GM21737 (cell line): ENCODE measurements at regions not wholly inside any gene's neighbourhood (a gene's known extent, or its start where the extent isn't known, plus 50 kb on each side); places are given as distances from the start of the nearest gene placed in this dataset.
"Not testable (repeated sequence)": the region's sequence is repeated elsewhere in the genome, so short reads cannot be mapped to it uniquely, and the experiment has no call there.

Source experiments
- ATAC-seq: cut with Tn5 transposase; IDR thresholded peaks from one replicate; pipeline ENCODE4 v1.9.1; 2021; ENCODE audit warnings: mild to moderate bottlenecking, moderate library complexity; ENCODE audit not compliant: unreplicated experiment

DNA sequence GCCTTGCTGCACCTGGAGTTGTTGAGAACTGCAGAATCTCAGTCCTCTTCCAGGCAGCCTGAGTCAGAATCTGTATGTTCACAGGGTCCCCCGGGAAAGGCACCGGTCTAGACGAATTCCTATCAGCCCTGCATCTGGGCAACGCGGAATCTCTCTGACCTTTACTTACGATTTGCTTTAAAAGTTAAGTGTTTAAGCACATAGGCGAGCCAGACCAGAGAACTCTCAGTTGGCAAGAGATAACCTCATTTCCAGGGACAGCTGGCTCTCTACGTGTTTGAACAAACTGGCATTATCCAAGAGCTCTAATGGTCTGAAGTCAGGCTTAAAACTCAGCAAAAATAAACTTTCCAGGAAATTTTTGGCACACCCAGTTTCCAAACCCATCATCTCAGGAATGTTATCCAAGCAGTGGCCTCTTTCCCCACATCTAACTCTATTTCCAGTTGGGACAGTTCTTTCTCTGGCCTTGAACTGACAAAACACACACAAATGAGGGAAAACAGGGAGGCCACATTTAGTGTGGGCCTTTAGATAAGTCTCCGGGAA lies 53.4 kb downstream of the HES1 start:
- ATAC-seq: no peak

DNA sequence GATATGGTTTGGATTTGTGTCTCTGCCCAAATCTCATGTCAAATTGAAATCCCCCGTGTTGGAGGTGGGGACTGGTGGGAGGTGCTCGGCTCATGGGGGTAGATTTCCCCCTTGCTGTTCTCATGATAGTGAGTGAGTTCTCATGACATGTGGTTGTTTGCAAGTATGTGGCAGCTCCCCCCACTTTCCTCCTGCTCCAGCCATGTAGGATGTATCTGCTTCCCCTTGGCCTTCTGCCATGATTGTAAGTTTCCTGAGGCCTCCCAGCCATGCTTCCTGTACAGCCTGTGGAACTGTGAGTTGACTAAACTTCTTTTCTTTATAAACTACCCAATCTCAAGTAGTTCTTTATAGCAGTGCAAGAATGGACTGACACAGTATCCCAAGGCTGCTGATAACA lies 55.9 kb downstream of the HES1 start:
- not testable (repeated sequence) for ATAC-seq

DNA sequence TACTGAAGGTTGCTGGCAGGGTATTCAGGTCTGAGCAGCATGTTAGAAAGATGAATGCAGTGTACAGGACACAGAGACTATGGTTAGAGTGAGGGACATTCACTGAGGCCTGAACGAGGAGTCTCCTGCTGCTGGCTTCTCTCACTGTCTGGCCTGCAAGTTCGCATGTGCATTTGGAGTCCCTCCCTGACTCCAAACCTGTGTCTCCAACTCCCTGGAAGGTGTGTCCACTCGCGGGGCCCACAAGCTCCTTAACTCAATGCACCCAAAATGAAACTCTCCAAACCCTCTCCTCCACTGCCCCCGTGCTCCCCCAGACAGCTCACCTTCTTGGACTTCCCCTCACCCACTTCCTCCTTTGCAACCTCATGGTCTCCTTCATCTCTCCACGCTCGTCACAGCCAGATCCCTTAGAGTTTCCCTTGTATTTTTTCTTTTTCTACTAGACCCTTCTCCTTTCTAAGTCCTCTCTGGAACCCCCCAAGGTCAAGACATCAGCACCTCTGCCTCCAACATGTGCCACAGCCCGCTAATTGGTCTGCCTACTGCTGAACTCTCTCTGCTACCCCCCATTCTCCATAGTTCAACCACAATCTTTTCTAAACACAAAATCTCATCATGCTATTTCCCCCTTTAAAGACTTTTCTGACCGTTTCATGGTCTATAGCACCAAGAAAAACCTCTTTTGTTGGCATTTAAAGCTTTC lies 58.3 kb downstream of the HES1 start:
- no peak for ATAC-seq

DNA sequence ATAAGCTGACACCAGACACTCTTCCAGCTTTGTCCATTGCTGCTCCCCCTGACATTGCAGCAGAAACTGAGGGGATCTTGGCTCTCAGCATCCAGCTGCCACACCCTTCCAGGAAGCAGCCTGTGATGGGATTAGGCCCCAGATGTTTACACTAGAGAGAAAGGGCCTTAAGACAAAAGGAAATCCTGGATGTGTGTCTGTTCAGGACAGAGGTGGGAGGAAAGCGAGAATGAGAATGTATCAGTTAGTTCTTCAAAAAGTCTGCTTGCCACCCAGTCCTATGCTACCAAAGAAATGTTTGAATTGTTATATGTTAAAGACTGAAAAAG lies 58.8 kb downstream of the HES1 start:
- no peak for ATAC-seq

DNA sequence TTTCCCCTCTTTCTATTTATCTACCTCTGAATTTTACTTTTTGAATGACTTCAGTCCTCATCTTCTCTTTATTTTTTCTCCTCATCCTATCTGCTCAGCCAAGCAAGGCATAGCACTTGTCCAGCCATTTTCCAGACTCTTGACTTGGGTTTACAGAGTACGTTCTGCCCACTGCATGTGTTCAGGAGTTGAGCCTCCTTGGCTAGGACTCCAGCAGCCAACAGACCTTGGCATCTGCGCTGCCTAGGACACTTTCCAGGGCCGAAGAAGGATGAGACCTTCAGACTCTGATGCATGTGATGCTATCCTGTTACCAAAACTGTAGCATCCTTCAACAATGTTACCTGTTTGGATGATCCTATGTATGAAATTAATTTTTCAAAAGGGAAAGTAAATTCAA lies 59.7 kb downstream of the HES1 start:
- no peak for ATAC-seq

DNA sequence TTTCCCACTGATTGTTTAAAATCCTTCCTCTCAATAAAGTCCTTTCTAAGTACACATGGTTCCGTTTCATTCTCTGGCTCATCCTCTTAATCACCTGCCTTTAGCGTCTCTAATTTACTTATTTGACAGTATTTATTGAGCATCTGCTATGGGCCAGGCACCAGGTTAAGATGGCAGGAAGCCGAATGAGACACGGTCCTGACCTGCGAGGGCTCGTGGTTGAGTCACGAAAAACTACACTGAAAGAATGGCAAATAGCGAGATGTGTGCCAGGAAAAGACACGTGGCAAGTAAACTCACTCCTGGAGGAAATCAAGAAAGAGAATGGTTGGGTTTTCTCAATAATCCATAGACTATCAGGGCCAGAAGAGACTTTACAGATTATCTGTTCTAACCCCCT lies 60.9 kb downstream of the HES1 start:
- ATAC-seq: no peak

DNA sequence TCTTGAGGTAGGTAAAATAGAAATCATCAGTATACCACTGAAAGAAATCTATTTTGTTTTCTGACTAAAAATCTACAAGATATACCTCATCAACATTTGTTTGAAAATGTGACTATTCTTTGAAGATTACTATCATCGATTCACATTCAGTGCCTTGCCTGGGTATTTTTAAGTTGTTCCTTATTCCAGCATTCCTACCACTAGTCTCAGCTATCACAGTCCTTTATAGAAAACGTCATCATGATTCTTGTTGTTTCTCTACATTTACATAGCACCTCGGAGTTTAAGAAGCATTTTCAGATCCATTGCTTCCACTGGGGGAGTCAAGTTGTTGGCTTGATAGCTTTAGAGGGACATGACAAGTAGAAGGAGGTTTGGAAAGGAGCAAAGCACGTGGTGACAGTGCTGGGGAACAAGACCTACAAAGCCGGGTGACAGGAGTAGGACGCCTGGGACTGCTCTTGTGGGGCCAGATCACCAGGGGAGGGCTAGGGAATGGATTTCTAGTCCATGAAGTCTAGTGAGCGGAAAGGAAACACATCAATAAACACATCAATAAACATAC lies 61.5 kb downstream of the HES1 start:
- no peak for ATAC-seq

DNA sequence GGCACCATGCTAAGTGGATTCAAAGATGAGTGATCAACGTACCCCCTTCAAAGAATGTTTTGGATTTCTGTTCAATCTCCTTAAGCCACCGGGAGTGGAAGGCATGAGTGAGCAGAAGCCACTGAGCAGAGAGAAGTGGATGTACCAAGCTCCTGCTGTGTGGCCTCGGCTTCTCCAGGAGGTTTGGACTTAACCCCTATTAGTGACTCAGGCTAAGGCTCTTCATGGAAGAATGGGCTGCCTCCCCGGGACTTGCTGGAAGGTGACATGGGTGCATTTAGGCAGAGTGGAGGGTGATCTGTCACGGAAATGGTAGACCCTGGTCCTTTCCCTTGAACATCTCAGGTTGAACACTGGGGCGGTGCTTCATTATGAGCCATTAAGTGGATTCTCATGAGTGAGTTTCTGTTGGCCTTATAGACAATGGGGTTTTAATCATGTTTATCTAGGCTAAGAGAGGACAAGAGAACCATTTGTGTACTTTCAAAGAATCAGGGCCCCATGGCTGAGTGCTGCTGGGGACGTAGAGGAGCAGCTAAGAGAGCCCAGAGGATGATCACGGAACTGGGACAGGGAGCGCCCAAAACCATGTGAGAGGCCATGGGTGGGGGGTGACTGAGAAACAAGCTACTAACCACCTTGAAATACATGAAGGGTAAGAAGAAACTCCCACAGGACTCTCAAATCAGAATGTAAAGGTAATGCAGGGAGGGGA lies 62.2 kb downstream of the HES1 start:
- no peak for ATAC-seq

DNA sequence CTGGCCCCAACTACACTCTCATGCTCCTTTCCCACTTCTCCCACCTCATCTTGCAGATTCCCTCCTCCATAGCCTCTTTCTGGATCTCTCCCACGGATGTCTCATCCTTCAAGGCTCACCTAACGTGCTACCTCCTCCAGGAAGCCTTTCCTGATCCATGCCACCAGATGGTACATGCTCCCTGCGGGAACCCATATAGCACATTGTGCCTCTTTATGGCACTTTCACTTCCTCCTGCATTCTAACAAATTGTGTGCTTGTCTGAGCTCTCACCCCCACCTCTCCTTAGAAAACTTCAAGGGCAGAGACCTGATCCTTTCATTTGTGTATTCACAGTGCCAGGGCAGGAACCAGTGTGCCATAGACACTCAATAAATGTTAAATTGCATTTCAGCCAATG lies 63.0 kb downstream of the HES1 start:
- no peak for ATAC-seq

DNA sequence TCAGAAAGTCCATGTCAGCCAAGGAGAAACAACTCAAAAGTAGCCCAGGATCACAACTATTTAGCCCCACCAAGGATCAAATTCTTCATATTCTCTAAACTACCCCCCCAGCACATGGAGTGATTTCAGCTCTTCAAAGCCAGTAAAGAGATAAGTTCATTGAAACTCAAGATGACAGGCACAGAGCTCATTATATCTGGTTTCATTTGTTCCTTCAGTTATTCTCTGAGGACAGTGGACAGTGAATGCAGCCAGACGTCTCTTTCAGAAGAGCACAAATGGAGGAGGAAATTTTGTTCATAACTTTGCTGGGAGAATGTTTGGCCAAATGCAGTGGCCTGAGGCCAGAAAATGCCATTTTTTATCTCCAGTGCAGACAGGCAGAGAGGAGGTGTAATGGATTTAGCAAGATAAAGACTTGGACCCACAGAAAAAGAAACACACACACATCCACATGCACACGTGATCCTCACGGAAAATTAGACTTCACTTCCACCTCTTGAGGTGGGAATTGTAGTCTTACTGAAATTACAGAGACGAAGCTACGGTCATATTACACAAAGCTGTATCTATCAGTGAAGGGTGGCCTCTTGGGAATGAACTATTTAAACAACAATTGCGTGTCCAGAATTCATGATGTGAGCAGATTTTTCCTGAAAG lies 64.6 kb downstream of the HES1 start:
- ATAC-seq: no peak

DNA sequence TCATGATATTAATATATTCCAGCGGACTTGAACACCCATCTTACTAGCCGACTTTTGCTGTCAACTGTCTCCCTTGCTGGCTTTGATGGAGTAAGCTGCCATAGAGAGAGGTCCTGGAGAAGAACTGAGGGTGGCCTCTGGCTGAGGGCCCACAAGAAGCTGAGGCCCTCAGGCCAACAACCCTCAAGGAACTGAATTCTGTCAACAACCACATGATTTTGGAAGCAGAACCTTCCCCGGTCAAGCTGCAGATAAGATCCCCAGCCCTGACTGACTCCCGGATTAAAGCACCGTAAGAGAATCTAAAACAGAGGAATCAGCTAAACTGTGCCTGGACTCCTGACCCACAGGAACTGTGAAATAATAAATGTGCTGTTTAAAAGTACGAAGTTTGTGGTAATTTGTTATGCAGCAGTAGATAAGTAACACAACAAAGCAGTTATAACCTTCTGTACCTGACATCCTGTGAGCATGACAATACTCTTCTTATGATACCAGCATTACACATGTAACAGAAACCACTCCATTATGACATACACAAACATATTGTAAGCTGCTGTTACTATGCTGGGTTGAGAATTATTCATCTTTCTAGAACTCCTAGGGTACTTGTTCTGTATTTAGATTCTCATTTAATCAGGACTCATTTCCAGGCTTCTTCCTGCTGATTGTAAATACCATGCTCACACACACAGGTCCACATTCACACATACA lies 66.2 kb downstream of the HES1 start:
- no peak for ATAC-seq

DNA sequence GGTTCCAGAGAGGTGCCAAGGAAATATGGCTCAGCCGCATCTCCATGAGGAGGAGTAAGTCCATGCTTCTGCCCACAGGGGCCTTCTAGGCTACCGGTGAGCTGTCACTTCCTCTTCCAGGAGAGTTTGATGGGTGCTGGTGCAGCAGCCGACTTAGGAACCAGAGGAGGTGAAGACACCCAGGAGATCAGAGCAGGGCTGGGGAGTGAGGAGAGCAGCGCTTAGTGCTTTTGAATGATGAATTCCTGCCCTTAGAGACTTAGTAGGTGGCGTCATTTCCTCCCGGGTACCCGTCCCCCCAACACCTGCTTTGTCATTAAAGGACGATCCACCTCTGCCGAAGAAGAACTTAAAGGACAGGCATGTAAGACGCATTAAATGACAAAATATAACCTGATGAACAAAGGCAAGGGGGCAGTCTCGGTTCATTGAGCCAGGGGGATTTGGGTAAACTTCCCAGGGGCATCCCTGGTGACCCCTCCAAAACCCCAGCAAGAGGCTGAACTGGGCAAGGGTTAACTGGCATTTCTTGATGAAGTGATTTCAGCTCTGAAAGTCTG lies 67.6 kb downstream of the HES1 start:
- ATAC-seq: peak; percentile 28

DNA sequence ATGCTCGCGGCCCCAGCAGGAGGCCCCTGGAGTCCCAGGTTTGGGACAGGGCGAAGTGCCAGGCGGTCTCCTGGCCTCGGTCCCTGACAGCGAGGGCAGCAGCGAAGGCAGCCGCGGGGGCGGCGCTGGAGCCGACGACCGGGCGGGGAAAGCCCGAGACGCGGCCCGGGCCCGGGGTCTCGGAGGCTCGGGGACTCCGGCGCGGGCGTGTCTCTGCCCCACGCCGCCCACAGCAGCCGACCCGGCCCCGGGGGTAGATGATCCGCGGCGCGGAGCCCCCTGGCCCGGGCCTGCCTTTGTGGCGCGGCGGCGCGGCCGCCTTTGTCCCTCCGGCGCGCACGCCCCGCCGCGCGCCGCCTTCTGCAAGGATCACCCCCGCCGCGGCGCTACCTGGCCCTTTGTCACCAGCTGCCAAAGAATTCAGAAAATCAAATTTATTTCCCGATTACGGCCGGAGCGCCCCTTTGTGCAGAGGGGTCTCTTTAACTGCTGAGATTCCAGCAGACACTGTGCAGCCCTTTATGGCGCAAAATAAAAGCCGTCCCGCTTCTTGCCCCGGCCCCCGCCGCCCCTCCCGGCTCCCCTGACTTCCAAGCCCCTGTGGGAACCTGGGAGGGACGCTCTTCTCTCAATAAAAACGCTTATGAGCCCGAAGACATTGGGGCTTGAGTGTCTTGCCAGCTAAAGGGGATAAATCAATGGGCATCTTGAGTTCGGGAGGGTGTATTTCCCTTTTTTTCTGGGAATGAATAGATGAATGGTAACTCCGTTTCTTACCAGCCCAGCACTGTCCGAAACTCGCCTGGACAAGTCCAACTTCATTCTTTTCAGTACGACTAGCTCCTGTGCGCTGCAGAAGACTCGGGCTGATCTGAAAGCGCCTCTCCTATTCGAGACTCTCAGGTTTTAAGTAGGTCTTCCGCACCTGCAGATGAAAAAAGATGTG lies 68.4 kb downstream of the HES1 start:
- peak; percentile 39 for ATAC-seq

DNA sequence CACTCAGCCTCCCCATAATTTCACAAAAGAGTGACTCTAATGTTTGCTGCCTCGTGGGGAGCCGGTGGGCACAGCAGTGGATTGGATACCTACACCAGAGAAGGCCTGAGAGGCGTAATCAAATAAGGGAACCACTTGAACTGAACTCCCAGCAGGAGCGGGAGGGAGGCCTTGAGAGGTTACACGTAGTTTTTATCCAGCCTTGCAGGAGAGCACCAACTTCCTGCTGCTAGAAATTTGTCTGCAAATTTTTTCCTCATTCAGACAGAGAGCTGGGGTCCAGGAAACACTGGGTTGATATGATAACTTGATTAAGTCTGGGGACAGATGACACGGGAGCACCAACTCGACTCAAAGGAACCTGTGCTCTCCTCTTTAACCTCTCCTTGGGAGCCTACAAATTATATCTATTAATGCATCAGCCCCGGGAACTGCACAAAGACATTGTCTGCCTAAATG lies 69.8 kb downstream of the HES1 start:
- ATAC-seq: no peak

DNA sequence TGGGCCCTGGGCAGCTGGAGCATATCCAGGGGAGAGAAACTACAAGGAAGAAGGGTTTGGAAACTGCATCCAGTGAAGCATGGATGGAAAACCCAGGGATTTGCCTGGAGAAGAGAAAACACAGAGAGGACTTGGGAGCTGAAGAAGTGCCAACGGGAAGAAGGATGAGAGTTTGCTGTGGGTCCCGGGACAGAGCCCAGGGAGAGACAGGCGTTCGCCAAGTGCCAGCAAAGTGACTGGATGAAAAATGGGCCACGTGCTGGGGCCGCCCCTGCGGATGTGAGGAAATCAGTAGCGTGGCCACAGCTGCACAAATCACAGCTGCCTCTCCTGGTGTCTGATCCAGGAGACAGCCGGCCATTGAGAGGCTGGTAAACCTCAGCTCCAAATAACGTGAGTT lies 70.4 kb downstream of the HES1 start:
- no peak for ATAC-seq

DNA sequence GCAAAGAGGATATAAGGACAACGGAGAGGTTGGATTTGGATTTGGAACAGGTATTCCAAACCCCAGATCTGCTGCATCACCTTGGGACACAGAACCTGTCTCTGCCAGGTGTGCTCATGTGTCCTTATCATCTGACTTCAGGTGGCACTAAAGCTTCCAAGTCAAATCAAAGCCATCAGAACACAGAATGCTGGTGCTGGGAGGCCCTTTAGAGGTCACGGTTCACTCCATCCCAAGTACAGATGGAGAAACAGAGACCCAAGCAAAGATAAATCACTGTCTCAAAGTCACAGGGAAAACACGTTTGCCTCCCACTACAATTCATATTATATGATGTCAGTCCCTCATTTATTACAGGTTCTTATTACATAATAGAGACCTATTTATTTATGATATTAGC lies 72.8 kb downstream of the HES1 start:
- no peak for ATAC-seq

DNA sequence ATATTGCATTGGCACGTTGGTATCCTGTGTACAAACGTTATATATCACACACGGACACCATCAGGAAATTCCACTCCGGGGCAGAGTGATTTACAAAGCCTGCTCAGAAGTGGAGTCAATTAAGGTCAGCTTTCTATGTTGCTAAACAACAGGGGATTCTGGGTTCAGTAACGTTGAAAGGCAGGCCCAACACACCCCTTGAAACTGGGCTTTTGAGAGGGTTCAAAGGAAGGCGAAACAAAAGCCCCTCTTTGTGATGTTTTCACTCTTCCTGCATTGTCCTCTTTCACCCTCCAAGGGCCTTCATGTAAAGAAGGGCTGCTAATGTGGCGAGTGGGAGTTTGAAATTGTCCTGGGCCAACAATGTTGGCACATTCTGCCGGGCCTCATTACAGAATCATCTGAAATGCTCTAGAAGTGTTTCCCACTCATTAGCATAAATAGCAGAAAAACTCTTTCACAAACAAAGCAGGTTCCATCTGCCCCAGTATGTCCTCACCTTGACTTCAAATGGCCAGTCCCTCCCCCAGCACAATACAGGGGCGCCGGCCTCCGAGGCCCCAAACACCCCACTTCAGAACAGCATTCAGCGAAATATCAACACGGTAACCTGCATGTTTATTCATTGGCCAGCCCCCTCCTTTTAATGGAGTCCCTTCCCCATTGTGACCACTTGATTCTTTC lies 76.4 kb downstream of the HES1 start:
- no peak for ATAC-seq

DNA sequence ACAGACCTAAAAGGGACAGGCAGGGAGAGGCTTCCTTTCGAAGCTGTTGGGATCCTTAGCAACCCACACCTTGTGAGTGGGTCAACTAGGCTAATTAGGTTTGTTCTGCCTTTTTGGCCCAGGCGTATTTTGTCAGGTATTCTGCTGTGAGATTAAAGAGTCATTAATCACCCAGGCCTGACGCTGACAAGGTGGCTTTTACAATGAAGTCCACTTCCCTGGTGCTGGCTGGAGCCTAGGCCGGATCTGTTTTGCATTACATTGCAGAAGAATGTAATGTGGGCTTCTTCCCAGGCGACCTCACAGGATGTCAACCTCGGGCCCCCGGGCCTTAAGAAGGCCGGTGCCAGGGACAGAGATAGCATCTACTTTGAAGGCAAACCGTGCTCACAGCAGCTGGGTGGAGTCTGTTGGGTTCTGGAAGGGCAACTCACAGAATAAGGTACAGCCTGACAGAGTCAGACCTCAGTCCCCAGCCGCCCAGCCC lies 76.9 kb downstream of the HES1 start:
- ATAC-seq: no peak

DNA sequence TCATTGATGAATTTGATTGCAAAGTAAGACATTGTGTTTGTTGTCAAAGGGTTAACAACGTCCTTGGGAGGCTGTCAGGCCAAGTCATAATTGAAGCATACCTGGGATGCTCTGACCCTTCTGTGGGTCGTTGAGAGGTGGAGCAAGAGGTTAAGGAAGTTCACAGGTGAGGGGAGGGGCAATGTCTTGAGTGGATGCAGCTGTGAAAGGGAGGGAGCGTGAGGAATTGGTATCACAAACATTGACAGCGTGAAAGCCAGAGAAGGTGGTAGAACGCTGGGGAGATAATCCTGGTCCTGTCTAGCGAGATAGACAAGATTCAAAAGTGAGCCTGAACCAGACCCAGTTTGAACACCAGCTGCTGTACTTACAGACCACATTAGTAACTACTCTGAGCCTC lies 79.4 kb downstream of the HES1 start:
- no peak for ATAC-seq
